ENCODE measurements at regions not wholly inside any gene's neighbourhood (a gene's known extent, or its start where the extent isn't known, plus 50 kb on each side); places are given as distances from the start of the nearest gene placed in this dataset.

DNA sequence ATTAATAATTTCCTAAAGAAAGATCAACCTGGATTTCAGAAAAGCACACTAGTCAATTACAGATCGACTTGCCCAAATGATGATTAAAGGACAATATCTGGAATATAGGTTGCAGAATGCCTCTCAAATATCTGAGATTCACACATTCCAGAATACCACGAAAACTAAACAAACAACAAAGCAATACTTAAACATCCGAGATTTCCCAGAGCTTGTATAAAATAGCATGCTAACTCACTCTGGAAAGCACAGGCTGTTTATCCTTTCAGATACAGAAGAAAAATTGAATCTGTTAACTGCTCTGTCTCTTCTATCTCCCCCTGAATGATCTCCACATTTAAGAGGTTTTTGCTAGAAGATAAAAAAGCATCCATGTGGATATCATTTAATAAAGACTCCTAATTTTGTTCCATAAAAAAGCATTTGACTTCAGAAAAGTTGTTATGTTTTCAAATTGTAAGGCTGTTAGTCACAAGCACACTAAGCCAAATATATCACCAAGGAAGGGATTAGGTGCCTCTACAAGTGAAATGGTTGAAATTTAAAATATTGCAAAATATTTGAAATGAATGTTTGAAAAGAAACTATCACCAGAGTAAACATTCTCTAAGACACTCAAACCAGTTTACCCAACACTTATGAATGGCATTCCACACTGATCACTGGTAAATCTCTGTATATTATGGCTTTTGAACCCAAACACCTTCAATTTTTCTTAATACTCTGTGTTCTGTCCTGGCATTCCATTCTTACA, 865.1 kb upstream of the ADAMTS5 start:
- no peak for DNase-seq (ENCODE audit: low spot score)
- ATAC-seq (ENCODE audit: insufficient number of reproducible peaks, low FRiP score, low read depth), result no peak
- TF ChIP-seq, protein P1, sequence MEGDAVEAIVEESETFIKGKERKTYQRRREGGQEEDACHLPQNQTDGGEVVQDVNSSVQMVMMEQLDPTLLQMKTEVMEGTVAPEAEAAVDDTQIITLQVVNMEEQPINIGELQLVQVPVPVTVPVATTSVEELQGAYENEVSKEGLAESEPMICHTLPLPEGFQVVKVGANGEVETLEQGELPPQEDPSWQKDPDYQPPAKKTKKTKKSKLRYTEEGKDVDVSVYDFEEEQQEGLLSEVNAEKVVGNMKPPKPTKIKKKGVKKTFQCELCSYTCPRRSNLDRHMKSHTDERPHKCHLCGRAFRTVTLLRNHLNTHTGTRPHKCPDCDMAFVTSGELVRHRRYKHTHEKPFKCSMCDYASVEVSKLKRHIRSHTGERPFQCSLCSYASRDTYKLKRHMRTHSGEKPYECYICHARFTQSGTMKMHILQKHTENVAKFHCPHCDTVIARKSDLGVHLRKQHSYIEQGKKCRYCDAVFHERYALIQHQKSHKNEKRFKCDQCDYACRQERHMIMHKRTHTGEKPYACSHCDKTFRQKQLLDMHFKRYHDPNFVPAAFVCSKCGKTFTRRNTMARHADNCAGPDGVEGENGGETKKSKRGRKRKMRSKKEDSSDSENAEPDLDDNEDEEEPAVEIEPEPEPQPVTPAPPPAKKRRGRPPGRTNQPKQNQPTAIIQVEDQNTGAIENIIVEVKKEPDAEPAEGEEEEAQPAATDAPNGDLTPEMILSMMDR (IDR thresholded peaks at IDR 0.05), result no peak
- H3K9me3 ChIP-seq, result no peaks in the 10 kb centered on the region
- H3K27me3 ChIP-seq (replicated peaks; ENCODE audit: insufficient read depth), result no peaks in the 10 kb centered on the region
- peaks cover 0 to 14% of the 10 kb centered on the region in 2 donors for H3K4me1 ChIP-seq (ENCODE audit: control insufficient read depth in 1 of 2, low read depth in 2 of 2)
- no peak overlapping the region for H3K27ac ChIP-seq
- H3K36me3 ChIP-seq, result no peaks in the 10 kb centered on the region
- no peak overlapping the region for H3K4me3 ChIP-seq

DNA sequence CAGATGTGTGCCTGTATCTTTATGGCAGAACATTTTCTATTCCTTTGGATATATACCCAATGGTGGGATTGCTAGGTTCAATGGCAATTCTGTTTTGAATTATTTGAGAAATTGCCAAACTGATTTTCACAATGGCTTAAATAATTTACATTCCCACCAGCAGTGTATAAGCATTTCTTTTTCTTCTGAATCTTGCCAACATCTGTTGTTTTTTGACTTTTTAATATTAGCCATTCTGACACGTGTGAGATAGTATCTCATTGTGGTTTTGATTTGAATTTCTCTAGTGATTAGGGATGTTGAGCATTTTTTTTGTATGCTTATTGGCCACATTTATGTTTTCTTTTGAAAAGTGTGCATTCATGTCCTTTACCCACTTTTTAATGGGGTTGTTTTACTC, 864.3 kb upstream of the ADAMTS5 start:
- no peak for ATAC-seq (ENCODE audit: insufficient number of reproducible peaks, low FRiP score, low read depth)

GRCh38 chr21:27827972-27828371, 861.1 kb upstream of the ADAMTS5 start:
- ATAC-seq (ENCODE audit: insufficient number of reproducible peaks, low FRiP score, low read depth), result no peak
- no peak overlapping the region for H3K27ac ChIP-seq
- TF ChIP-seq, protein P1 (IDR thresholded peaks at IDR 0.05), result no peak

More for the DNA sequence above, 864.3 kb upstream of the ADAMTS5 start:
- TF ChIP-seq, protein P1 (IDR thresholded peaks at IDR 0.05), result no peak
- no peak for DNase-seq (ENCODE audit: low spot score)
- Histone ChIP-seq H3K4me3 (no peak overlapping the region), H3K27ac (no peak overlapping the region), H3K36me3 (no peaks in the 10 kb centered on the region), H3K27me3 (replicated peaks; ENCODE audit: insufficient read depth) (no peaks in the 10 kb centered on the region), H3K4me1 (ENCODE audit: control insufficient read depth in 1 of 2, low read depth in 2 of 2) (peaks cover 0 to 14% of the 10 kb centered on the region in 2 donors), H3K9me3 (no peaks in the 10 kb centered on the region)

DNA sequence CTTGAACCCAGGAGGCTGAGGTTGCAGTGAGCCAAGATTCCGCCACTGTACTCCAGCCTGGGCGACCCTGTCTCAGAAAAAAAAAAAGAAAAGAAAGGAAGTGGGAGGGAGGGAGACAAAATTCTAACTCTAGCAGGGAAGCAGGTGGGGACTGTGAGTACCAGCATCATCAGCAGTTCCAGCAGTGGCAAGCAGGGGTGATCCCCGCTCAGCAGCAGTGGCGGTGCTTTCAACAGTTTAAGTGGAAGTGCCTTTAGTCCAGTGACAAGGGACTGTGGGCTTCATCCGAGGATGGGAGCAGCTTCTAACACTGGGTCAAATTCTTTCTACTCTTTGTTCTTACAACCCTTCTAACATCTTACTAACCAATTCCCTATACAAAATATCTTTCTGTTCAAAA, 858.1 kb upstream of the ADAMTS5 start:
- Histone ChIP-seq H3K4me1 (ENCODE audit: control insufficient read depth in 1 of 2, low read depth in 2 of 2) (no peaks in the 10 kb centered on the region), H3K27ac (no peak overlapping the region), H3K36me3 (no peaks in the 10 kb centered on the region), H3K9me3 (no peaks in the 10 kb centered on the region), H3K27me3 (replicated peaks; ENCODE audit: insufficient read depth) (no peaks in the 10 kb centered on the region), H3K4me3 (no peak overlapping the region)
- no peak for DNase-seq (ENCODE audit: low spot score)
- no peak for ATAC-seq (ENCODE audit: insufficient number of reproducible peaks, low FRiP score, low read depth)
- TF ChIP-seq, protein P1 (IDR thresholded peaks at IDR 0.05), result no peak

More at GRCh38 chr21:27827972-27828371, 861.1 kb upstream of the ADAMTS5 start:
- no peak overlapping the region for H3K4me3 ChIP-seq
- peaks cover 0 to 14% of the 10 kb centered on the region in 2 donors for H3K4me1 ChIP-seq (ENCODE audit: control insufficient read depth in 1 of 2, low read depth in 2 of 2)
- H3K27me3 ChIP-seq (replicated peaks; ENCODE audit: insufficient read depth), result no peaks in the 10 kb centered on the region
- no peaks in the 10 kb centered on the region for H3K36me3 ChIP-seq
- no peaks in the 10 kb centered on the region for H3K9me3 ChIP-seq
- DNase-seq (ENCODE audit: low spot score), result no peak

GRCh38 chr21:27823652-27824201, 856.8 kb upstream of the ADAMTS5 start:
- Histone ChIP-seq H3K27ac (no peak overlapping the region), H3K36me3 (no peaks in the 10 kb centered on the region), H3K4me3 (no peak overlapping the region), H3K9me3 (no peaks in the 10 kb centered on the region), H3K4me1 (ENCODE audit: control insufficient read depth in 1 of 2, low read depth in 2 of 2) (no peaks in the 10 kb centered on the region), H3K27me3 (replicated peaks; ENCODE audit: insufficient read depth) (no peaks in the 10 kb centered on the region)
- TF ChIP-seq, protein P1 (IDR thresholded peaks at IDR 0.05), result no peak
- DNase-seq (ENCODE audit: low spot score), result no peak
- no peak for ATAC-seq (ENCODE audit: insufficient number of reproducible peaks, low FRiP score, low read depth)

Measured in thoracic aorta (tissue), 2 donors.